HFF-Myc (cell line): ENCODE measurements at regions not wholly inside any gene's neighbourhood (a gene's known extent, or its start where the extent isn't known, plus 50 kb on each side); places are given as distances from the start of the nearest gene placed in this dataset.

Experiments
- DNase-seq: peaks from one replicate; pipeline ENCODE4 v3.0.0-alpha.2; 2011; ENCODE audit warnings: low read depth; ENCODE audit errors: extremely low read depth
- H3K4me3 ChIP-seq: replicated peaks from 2 replicates; pipeline ENCODE4 v1.5.1; 2011; ENCODE audit warnings: low read depth, mild to moderate bottlenecking, control low read depth, low read length
- TF ChIP-seq, protein P1 (sequence below): IDR thresholded peaks from 2 replicates; pipeline ENCODE4 v1.5.1; 2012; ENCODE audit warnings: mild to moderate bottlenecking, low read depth, low read length, control low read depth; ENCODE audit errors: missing control alignments

DNA sequence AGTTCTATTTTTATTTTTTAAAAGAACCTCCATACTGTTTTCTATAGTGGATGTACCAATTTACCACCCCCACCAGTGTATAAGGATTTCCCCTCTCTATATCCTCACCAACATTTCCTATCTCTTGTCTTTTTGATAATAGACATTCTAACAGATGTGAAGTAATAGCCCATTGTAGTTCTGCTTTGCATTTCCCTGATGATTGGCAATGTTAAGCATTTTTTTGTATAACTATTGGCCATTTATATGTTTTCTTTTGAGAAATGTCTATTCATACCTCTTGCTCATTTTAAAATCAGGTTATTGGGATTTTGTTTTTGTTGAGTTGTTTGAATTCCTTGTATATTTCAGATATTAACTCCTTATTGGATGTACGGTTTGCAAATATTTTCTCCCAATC, 251.1 kb upstream of the HTR2C start:
- TF ChIP-seq, protein P1, sequence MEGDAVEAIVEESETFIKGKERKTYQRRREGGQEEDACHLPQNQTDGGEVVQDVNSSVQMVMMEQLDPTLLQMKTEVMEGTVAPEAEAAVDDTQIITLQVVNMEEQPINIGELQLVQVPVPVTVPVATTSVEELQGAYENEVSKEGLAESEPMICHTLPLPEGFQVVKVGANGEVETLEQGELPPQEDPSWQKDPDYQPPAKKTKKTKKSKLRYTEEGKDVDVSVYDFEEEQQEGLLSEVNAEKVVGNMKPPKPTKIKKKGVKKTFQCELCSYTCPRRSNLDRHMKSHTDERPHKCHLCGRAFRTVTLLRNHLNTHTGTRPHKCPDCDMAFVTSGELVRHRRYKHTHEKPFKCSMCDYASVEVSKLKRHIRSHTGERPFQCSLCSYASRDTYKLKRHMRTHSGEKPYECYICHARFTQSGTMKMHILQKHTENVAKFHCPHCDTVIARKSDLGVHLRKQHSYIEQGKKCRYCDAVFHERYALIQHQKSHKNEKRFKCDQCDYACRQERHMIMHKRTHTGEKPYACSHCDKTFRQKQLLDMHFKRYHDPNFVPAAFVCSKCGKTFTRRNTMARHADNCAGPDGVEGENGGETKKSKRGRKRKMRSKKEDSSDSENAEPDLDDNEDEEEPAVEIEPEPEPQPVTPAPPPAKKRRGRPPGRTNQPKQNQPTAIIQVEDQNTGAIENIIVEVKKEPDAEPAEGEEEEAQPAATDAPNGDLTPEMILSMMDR: no peak
- no peak overlapping the region for H3K4me3 ChIP-seq
- DNase-seq: no peak

DNA sequence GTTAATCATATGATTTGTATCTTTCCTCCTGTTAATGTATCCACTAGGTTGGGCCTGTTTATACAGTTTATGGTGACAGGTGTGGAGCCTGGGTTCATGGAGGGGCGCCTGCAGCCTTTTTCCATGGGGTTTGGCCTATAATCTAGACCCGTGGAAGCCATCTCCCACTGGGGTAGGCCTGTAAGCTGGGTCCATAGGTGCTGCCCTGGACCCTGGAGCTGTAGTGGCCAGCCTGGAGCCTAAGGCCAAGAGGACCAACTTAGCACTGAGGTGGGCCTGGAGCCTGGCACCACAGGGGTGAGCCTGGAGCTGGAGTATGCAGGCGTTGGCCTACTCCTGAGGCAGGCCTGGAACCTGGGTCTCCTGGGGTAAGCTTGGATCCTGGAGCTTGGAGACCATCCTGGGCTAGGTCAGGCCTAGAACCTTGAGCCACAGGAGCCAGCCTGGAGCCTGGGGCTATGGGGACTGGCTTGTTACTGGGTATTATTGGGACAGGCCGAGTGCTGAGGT, 249.4 kb upstream of the HTR2C start:
- TF ChIP-seq, protein P1: no peak
- H3K4me3 ChIP-seq: no peak overlapping the region
- DNase-seq: no peak

DNA sequence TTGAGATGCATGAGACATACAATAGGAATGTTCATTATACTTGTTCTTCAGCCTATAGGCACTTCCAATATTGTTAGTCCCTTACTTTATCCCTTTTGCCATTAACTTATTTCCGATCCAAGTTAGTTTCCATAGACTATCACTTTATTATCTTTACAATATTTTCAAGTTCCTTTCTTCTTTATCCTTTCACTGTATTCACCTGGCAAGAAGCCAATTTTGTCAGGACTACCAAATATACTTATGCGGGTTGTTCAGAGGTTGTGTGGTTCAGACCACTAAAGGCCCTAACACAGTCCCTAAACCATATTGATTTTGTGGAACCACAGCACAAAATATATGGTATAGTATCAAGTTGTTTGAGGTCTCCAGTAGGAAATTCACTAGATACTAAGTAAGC, 245.0 kb upstream of the HTR2C start:
- TF ChIP-seq, protein P1: no peak
- DNase-seq: no peak
- no peak overlapping the region for H3K4me3 ChIP-seq

DNA sequence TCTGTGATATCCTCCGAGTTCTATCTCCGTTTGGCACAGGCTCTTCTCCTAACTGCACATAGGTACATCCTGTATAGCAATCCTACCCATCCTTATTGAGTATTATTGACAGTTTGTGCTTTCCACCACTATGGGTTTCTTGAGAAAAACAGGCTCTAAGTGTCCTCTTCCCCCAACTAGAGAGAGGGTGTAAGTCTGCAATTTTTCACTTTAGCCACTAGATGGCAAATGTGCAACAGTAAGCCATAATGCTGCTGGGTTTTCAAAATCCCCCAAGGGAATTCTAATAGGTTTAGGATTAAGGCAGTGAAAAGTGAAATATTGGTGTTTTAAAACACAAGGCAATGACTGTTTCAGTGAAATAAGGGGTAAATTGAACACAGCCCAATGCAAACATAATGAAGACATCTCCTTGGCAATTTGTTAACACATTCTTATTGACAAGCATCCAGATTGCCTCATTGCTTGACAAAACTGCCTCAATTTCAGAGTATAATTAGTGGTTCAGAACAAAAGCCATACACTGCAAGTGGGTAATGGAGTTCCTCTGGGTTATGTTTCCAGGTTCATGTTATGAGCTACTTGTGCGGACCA, 239.0 kb upstream of the HTR2C start:
- no peak for DNase-seq
- TF ChIP-seq, protein P1: peak; percentile 36

DNA sequence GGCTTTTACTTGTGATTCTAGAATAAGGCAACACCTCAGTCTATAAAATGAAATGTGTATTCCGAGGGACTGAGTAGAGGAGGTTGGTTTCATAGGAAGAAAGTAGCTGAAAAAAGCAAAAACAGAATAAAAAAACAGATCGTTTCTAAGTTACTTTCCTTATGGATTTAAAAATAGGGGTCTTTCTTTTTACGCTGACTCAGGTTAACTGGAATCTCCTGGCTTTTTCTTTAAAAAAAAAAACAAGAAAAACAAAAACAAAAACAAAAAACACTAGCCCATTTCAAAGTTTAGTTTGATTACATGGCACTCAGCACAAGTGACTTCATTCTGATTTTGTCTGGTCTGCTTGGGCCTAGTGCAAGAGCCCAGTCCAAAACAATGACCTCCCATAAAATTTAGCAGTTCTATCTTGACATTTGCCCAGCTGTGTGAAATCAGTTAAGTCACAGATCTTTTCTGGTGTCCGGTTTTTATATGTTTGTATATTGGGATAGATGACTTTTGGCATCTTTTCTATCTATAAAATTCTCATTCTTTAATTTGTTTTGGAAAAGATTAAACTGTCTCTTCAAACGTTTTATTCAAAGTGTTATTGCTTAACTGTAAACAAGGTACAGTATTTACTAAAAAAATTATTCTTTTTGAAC, 222.7 kb upstream of the HTR2C start:
- H3K4me3 ChIP-seq: no peak overlapping the region
- DNase-seq: no peak
- TF ChIP-seq, protein P1: no peak

More for the DNA sequence above, 239.0 kb upstream of the HTR2C start:
- H3K4me3 ChIP-seq: no peak overlapping the region

DNA sequence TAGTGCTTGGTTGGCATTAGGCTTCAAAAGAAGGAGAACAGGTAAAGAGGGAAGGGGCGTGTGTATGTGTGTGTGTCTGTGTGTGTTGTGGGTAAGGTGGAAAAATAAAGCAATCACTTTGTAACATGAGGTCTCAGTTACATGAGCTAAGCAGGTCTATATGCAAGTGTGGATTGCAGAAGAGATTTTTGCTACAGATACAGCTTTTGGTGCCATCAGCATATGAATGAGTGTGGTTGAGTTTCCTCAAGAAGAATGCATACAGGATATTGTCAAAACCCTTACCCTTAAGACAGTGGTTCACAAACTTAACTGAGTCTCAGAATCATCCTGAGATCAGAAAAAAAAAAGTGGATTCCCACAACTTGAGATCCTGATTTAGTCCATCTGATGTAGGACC, 220.5 kb upstream of the HTR2C start:
- TF ChIP-seq, protein P1: no peak
- no peak overlapping the region for H3K4me3 ChIP-seq
- DNase-seq: no peak
